Amygdala (tissue), 56 donors: ENCODE measurements at regions not wholly inside any gene's neighbourhood (a gene's known extent, or its start where the extent isn't known, plus 50 kb on each side); places are given as distances from the start of the nearest gene placed in this dataset.
A peak's percentile ranks its signal among the peaks of the same experiment; 100 is the strongest.

Source experiments
- DNase-seq, 56 donors: peaks; one replicate each; lab custom pipeline; 2025; lab: John Stamatoyannopoulos, UW

- peak in 44 of 56 donors; percentile 2 to 79 (median 32) for DNase-seq
These were observed 72.9 kb upstream of the DSP start for GRCh38 chr6:7468382-7469081.

DNA sequence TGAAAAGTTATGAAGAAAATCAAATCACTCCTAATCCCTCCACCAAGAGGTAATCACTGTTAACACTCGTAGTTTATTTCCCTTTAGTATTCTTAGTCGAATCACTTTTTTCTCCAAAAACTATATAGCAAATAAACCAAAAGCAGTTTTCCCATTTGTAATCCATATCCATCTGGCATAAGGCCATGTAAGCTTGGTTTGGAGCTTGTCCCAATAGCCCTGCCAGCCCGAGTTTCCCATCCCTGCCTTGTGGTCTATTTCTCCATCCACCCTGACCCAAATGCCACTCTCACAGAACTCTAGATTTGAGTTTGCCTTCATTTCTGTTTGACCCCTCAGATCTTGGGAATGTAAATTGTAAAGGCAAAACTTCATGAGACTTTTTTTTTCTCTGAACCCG lies 71.8 kb upstream of the DSP start:
- DNase-seq: no peak

DNA sequence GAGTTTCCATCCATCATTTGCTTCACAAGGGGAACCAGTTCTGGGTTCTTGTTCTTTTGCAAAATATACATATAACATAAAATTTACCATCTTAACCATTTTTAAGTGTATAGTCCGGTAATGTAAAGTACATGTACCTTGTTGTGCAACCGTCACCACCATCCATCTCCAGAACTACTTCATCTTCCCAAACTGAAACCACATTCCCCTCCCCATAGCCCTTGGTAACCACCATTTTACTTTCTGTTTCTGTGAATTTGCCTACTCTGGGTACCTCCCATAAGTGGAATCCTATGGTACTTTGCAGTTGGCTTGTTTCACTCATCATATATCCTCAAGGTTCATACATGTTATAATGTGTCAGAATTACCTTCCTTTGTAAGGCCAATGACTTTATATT lies 70.3 kb upstream of the DSP start:
- no peak for DNase-seq

DNA sequence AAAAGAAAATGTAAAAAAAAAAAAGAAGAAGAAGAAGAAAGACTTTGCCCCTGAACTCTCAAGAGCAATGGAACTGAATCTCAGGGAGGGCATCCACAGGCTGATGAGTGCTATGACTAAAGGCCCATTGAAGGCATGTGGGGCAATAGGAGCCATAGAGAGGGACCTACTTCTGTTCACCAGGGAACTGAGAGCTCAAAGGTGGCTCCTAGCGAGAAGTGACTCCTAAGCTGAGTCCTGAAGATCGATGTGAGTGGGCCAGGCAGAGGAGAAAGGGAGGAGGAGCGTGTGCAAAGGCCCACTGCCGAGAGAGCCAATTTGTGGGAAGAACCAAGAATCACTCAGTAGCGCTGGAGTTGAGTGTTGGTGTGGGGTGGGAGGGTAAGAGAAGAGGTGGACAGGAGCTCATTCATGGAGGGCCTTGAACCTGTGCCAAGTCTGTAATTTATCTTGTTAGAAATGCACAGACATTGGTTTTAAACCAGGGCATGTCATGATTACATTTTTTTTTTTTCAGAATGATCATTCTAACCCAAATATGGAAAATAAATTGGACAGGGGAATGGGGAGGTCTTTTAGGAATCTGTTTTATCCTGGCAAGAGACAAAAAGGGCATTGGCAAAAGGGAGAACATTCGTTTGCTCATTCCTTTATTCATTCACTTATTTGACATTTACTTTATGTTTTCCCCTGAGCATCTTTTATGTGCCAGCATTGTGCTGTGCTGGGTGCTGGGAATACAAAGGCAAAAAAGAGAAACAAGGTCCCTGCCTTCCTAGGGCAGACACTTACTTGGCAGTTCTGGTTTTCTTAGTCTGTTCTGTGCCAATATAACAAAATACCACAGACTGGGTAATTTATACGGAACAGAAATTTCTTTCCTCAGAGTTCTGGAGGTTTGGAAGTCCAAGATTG lies 67.4 kb upstream of the DSP start:
- DNase-seq: peak in 1 of 56 donors; percentile 26

DNA sequence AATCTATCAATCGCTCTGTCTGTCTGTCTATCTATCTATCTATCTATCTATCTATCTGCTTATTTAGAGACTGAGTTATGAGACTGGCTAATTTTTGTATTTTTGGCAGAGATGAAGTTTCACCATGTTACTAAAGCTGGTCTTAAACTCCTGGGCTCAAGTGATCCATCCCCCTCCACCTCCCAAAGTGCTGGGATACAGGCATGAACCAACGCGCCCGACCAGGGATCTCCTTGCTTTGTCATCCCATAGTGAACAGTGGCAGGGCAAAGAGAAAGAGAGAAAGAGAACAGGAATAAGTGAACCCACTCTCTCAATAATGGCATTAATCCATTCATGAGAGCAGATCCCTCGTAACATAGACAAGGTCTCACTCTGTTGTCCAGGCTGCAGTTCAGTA lies 66.4 kb upstream of the DSP start:
- DNase-seq: no peak

DNA sequence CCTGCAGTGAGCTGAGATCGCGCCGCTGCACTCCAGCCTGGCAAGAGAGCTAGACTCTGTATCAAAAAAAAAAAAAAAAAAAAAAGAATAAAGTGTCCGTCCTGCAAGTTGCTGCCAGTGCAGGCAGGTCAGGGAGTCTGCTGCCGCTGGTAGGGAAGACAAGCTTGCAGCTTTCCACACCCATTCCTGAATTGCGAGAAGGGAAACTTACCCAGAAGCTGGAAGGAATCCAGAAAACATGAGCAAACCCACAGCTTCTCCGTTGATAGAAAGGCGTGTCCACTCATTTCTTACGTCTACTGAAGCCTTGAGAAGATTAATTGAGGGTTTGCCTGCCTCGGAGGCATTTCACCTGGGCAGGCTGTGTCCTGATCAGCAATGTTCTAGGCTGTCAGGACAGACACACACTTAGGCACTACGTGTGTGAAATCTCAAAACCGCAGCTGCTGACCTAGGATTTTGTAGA lies 61.6 kb upstream of the DSP start:
- DNase-seq: no peak

- DNase-seq: no peak
These were observed 56.8 kb upstream of the DSP start for GRCh38 chr6:7484666-7485065.

- no peak for DNase-seq
These were observed 54.5 kb upstream of the DSP start for GRCh38 chr6:7486951-7487350.

GRCh38 chr6:7488494-7488893 lies 53.0 kb upstream of the DSP start:
- DNase-seq: no peak

- no peak for DNase-seq
These were observed 52.1 kb upstream of the DSP start for GRCh38 chr6:7489376-7489775.
